ENCODE measurements at regions not wholly inside any gene's neighbourhood (a gene's known extent, or its start where the extent isn't known, plus 50 kb on each side); places are given as distances from the start of the nearest gene placed in this dataset.

GRCh38 chr17:15085890-15086677 is 179.0 kb downstream of the PMP22 start:
- TF ChIP-seq, protein P1, sequence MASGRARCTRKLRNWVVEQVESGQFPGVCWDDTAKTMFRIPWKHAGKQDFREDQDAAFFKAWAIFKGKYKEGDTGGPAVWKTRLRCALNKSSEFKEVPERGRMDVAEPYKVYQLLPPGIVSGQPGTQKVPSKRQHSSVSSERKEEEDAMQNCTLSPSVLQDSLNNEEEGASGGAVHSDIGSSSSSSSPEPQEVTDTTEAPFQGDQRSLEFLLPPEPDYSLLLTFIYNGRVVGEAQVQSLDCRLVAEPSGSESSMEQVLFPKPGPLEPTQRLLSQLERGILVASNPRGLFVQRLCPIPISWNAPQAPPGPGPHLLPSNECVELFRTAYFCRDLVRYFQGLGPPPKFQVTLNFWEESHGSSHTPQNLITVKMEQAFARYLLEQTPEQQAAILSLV (tag; IDR thresholded peaks at IDR 0.05), result no peak
- TF ChIP-seq, protein P2, sequence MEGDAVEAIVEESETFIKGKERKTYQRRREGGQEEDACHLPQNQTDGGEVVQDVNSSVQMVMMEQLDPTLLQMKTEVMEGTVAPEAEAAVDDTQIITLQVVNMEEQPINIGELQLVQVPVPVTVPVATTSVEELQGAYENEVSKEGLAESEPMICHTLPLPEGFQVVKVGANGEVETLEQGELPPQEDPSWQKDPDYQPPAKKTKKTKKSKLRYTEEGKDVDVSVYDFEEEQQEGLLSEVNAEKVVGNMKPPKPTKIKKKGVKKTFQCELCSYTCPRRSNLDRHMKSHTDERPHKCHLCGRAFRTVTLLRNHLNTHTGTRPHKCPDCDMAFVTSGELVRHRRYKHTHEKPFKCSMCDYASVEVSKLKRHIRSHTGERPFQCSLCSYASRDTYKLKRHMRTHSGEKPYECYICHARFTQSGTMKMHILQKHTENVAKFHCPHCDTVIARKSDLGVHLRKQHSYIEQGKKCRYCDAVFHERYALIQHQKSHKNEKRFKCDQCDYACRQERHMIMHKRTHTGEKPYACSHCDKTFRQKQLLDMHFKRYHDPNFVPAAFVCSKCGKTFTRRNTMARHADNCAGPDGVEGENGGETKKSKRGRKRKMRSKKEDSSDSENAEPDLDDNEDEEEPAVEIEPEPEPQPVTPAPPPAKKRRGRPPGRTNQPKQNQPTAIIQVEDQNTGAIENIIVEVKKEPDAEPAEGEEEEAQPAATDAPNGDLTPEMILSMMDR (IDR thresholded peaks at IDR 0.05 in 2 of 3, conservative IDR thresholded peaks at IDR 0.05 in 1 of 3; ENCODE audit: insufficient read depth in 2 of 3, low read depth in 1 of 3, low read length in 3 of 3), result no peak
- no peak for TF ChIP-seq ZNF551 (CRISPR knock-in tag; IDR thresholded peaks at IDR 0.05)
